H1 (cell line): ENCODE measurements at regions not wholly inside any gene's neighbourhood (a gene's known extent, or its start where the extent isn't known, plus 50 kb on each side); places are given as distances from the start of the nearest gene placed in this dataset.

ENCODE experiments used
- CTCF ChIA-PET: fragments of 300-600 bp; sonication (Branson Sonifier 250); formaldehyde crosslinking; loops from one replicate; lab custom pipeline; 2021; ENCODE audit not compliant: partially characterized antibody; lab: Charles Lee
- POLR2A ChIA-PET: fragments of 300-600 bp; sonication (Branson Sonifier 250); formaldehyde crosslinking; loops from one replicate; lab custom pipeline; 2021; ENCODE audit warnings: inconsistent platforms; ENCODE audit not compliant: partially characterized antibody; lab: Charles Lee
- DNase-seq, 2 experiments: peaks; one replicate each; pipeline versions ENCODE4 v3.0.0 to v3.0.0-alpha.2; 2010 to 2022; ENCODE audit warnings: low spot score in 2 of 2, low read depth in 1 of 2, mixed read lengths in 1 of 2
- FAIRE-seq: peaks from 2 replicates; lab custom pipeline; 2011; peaks lifted over from hg19 to GRCh38; lab: Jason Lieb, UNC
- H2AFZ ChIP-seq: 2 replicates; pipeline ENCODE4 v1.8.1; 2012; ENCODE audit warnings: low read length, inconsistent platforms
- H2AK5ac ChIP-seq: 2 replicates; pipeline ENCODE4 v1.6.1; 2013; ENCODE audit warnings: low read depth, low read length
- H2BK120ac ChIP-seq: replicated peaks from 2 replicates; pipeline ENCODE3; 2013; ENCODE audit warnings: low read depth, low read length, inconsistent platforms
- H2BK12ac ChIP-seq: 2 replicates; pipeline ENCODE4 v1.6.1; 2013; ENCODE audit warnings: low read depth, low read length
- H2BK15ac ChIP-seq: 2 replicates; pipeline ENCODE4 v1.6.1; 2013; ENCODE audit warnings: low read length
- H2BK20ac ChIP-seq: 2 replicates; pipeline ENCODE4 v1.6.1; 2013; ENCODE audit warnings: low read length
- H2BK5ac ChIP-seq: 2 replicates; pipeline ENCODE4 v1.6.1; 2013; ENCODE audit warnings: low read depth, low read length
- H3K14ac ChIP-seq: 2 replicates; pipeline ENCODE4 v1.6.1; 2013; ENCODE audit warnings: inconsistent platforms; ENCODE audit not compliant: insufficient read length
- H3K18ac ChIP-seq: 2 replicates; pipeline ENCODE4 v1.6.1; 2013; ENCODE audit warnings: low read length; ENCODE audit errors: extremely low read depth
- H3K23ac ChIP-seq: 2 replicates; pipeline ENCODE4 v1.6.1; 2013; ENCODE audit warnings: inconsistent platforms; ENCODE audit not compliant: insufficient read length
- H3K23me2 ChIP-seq: 2 replicates; pipeline ENCODE4 v1.6.1; 2013; ENCODE audit warnings: low read depth, low read length
- H3K27ac ChIP-seq: 2 replicates; pipeline ENCODE4 v1.6.1; 2011; ENCODE audit warnings: low read depth, low read length, inconsistent platforms
- H3K27me3 ChIP-seq, 4 experiments: replicated peaks in 1 of 4; 1 replicate in 1 of 4; 2 replicates in 3 of 4; pipeline versions ENCODE4 v1.6.1 to v1.8.1; 2011 to 2013; ENCODE audit warnings: low read length in 3 of 4, mild to moderate bottlenecking in 3 of 4, inconsistent platforms in 2 of 4, mixed read lengths in 2 of 4, moderate library complexity in 1 of 4; ENCODE audit not compliant: control insufficient read depth in 3 of 4, insufficient read depth in 3 of 4; ENCODE audit errors: extremely low read depth in 1 of 4
- H3K36me3 ChIP-seq, 4 experiments: 2 replicates each; pipeline versions ENCODE4 v1.6.1 to v1.8.1; 2011 to 2013; ENCODE audit warnings: mild to moderate bottlenecking in 4 of 4, low read length in 3 of 4, moderate library complexity in 2 of 4, control low read depth in 1 of 4, inconsistent platforms in 1 of 4; ENCODE audit not compliant: insufficient read depth in 4 of 4, control insufficient read depth in 2 of 4
- H3K4ac ChIP-seq: replicated peaks from 2 replicates; pipeline ENCODE3; 2013; ENCODE audit warnings: low read length, low read depth, mixed read lengths, inconsistent platforms; ENCODE audit not compliant: insufficient read length
- H3K4me1 ChIP-seq, 4 experiments: replicated peaks in 1 of 4; 1 replicate in 1 of 4; 2 replicates in 3 of 4; pipeline versions ENCODE4 v1.6.1 to v1.8.1; 2011 to 2013; ENCODE audit warnings: low read length in 3 of 4, inconsistent platforms in 2 of 4, mixed read lengths in 1 of 4; ENCODE audit not compliant: insufficient read depth in 4 of 4, control insufficient read depth in 3 of 4
- H3K4me2 ChIP-seq, 2 experiments: 2 replicates each; pipeline versions ENCODE4 v1.6.1 to v1.8.1; 2011 to 2013; ENCODE audit warnings: low read depth in 2 of 2, low read length in 2 of 2, control low read depth in 1 of 2, inconsistent platforms in 1 of 2, mild to moderate bottlenecking in 1 of 2; ENCODE audit not compliant: insufficient read depth in 1 of 2
- H3K4me3 ChIP-seq, 4 experiments: fragments of 200-600, 300-600 bp in 1 of 4; sonication (generic), shearing (Covaris generic), sonication (Bioruptor Twin) in 1 of 4; 2 replicates each; pipeline versions ENCODE4 v1.5.1 to v1.8.1; 2011 to 2016; ENCODE audit warnings: low read length in 4 of 4, low read depth in 3 of 4, control low read depth in 2 of 4, inconsistent platforms in 2 of 4, mild to moderate bottlenecking in 2 of 4, mixed read lengths in 1 of 4, moderate library complexity in 1 of 4; ENCODE audit not compliant: insufficient read depth in 2 of 4; ENCODE audit errors: extremely low read depth in 1 of 4
- H3K56ac ChIP-seq: replicated peaks from 2 replicates; pipeline ENCODE3; 2013; ENCODE audit warnings: low read depth, mild to moderate bottlenecking, mixed read lengths, low read length, inconsistent platforms; ENCODE audit not compliant: insufficient read length
- H3K79me1 ChIP-seq: 2 replicates; pipeline ENCODE4 v1.6.1; 2013; ENCODE audit warnings: low read depth, low read length, control low read depth
- H3K79me2 ChIP-seq, 2 experiments: 2 replicates each; pipeline versions ENCODE4 v1.6.1 to v1.8.1; 2012 to 2013; ENCODE audit warnings: low read length in 2 of 2, mild to moderate bottlenecking in 2 of 2, inconsistent platforms in 1 of 2; ENCODE audit not compliant: insufficient read depth in 2 of 2, control insufficient read depth in 1 of 2
- H3K9ac ChIP-seq, 4 experiments: replicated peaks in 1 of 4; 1 replicate in 1 of 4; 2 replicates in 3 of 4; pipeline versions ENCODE4 v1.6.1 to v1.8.1; 2011 to 2013; ENCODE audit warnings: low read depth in 3 of 4, low read length in 3 of 4, control low read depth in 2 of 4, mild to moderate bottlenecking in 2 of 4, moderate library complexity in 2 of 4, inconsistent platforms in 1 of 4; ENCODE audit errors: extremely low read depth in 1 of 4
- H3K9me3 ChIP-seq, 2 experiments: 2 replicates each; pipeline versions ENCODE4 v1.6.1 to v1.8.1; 2012 to 2013; ENCODE audit warnings: mild to moderate bottlenecking in 2 of 2, moderate library complexity in 2 of 2, control low read depth in 1 of 2, inconsistent platforms in 1 of 2, low read depth in 1 of 2, low read length in 1 of 2, mixed read lengths in 1 of 2; ENCODE audit not compliant: insufficient read depth in 2 of 2
- H4K20me1 ChIP-seq, 2 experiments: replicated peaks in 1 of 2; 2 replicates each; pipeline versions ENCODE3 to v1.8.1; 2011 to 2013; ENCODE audit warnings: inconsistent platforms in 2 of 2, low read length in 2 of 2, mild to moderate bottlenecking in 1 of 2; ENCODE audit not compliant: insufficient read depth in 2 of 2, control insufficient read depth in 1 of 2
- H4K5ac ChIP-seq: 2 replicates; pipeline ENCODE4 v1.6.1; 2013; ENCODE audit warnings: low read length, low read depth, mixed read lengths, inconsistent platforms; ENCODE audit not compliant: insufficient read length
- H4K8ac ChIP-seq: 2 replicates; pipeline ENCODE4 v1.8.0; 2013; ENCODE audit warnings: mild to moderate bottlenecking, moderate library complexity, low read length, inconsistent platforms; ENCODE audit not compliant: insufficient read depth; ENCODE audit errors: extremely low read depth
- H4K91ac ChIP-seq: replicated peaks from 2 replicates; pipeline ENCODE3; 2013; ENCODE audit warnings: low read length, mixed read lengths, inconsistent platforms; ENCODE audit not compliant: insufficient read length
- PHF8 ChIP-seq: fragments of 200-600 bp; sonication (generic); conservative IDR thresholded peaks from 2 replicates; pipeline ENCODE4 v1.7.1; 2012; ENCODE audit warnings: low read depth, mild to moderate bottlenecking, inconsistent platforms, low read length, moderate library complexity
- SP1 ChIP-seq: IDR thresholded peaks from 2 replicates; pipeline ENCODE4 v1.6.1; 2011; ENCODE audit warnings: low read depth, low read length
- SP2 ChIP-seq: IDR thresholded peaks from 2 replicates; pipeline ENCODE4 v1.6.1; 2012; ENCODE audit warnings: mild to moderate bottlenecking, low read length, inconsistent platforms
- SUZ12 ChIP-seq: fragments of 200-600 bp; sonication (generic); IDR thresholded peaks from 2 replicates; pipeline ENCODE4 v1.6.1; 2012; ENCODE audit warnings: mild to moderate bottlenecking, inconsistent platforms, low read length, moderate library complexity, mixed read lengths
- ZNF274 ChIP-seq: IDR thresholded peaks from 2 replicates; pipeline ENCODE4 v1.7.0; 2012; ENCODE audit warnings: low read length, borderline replicate concordance; ENCODE audit errors: extremely low read depth
- WGBS, 2 experiments: shearing (Covaris generic) in 1 of 2; methylation state at CpG; one replicate each; pipeline versions ENCODE4 v1.1.6 to v1.1.7; 2013 to 2015; ENCODE audit warnings: low lambda C conversion rate in 2 of 2, mixed read lengths in 2 of 2, inconsistent platforms in 1 of 2, low coverage in 1 of 2, missing lambda C conversion rate in 1 of 2; ENCODE audit not compliant: insufficient replicate concordance in 2 of 2, insufficient coverage in 1 of 2, insufficient read length in 1 of 2; ENCODE audit errors: extremely low coverage in 1 of 2, missing lambda C conversion rate in 1 of 2; 5-methylcytosine and 5-hydroxymethylcytosine counted together

- H2BK20ac ChIP-seq = no peak overlapping the region
- H3K18ac ChIP-seq = no peak overlapping the region
- ChIA-PET POLR2A (no interaction called here), CTCF (interaction anchor here (1.1 to 1.3 kb wide), 2 partner anchors 137 to 167 kb away, joined by 3 read pairs; no protein-coding TSS in a partner anchor)
- H3K9me3 ChIP-seq = no peaks in the 10 kb centered on the region
- no peak overlapping the region for H2AFZ ChIP-seq
- no peaks in the 10 kb centered on the region for H3K79me2 ChIP-seq
- H4K5ac ChIP-seq = no peak overlapping the region
- H3K4me2 ChIP-seq = no peak overlapping the region
- WGBS, 2 experiments = 86% methylated on average over 6 of the region's 6 CpGs; no CpG with 5 or more reads in 1 of the 2 experiments
- no peak overlapping the region for H2BK120ac ChIP-seq
- no peak overlapping the region for H2BK12ac ChIP-seq
- no peak overlapping the region for H2AK5ac ChIP-seq
- H3K23ac ChIP-seq = no peak overlapping the region
- FAIRE-seq (no peak), DNase-seq (peak in 1 of 2 experiments; percentile 47)
- no peak overlapping the region for H2BK15ac ChIP-seq
- H3K27me3 ChIP-seq = no peaks in the 10 kb centered on the region
- no peak overlapping the region for H3K9ac ChIP-seq
- H4K91ac ChIP-seq = no peak overlapping the region
- no peaks in the 10 kb centered on the region for H3K79me1 ChIP-seq
- no peak overlapping the region for H3K4me3 ChIP-seq
- H4K8ac ChIP-seq = no peak overlapping the region
- H3K27ac ChIP-seq = no peak overlapping the region
- no peak overlapping the region for H2BK5ac ChIP-seq
- H3K4ac ChIP-seq = no peak overlapping the region
- TF ChIP-seq PHF8 = no peak
- TF ChIP-seq SUZ12 = no peak
- no peak for TF ChIP-seq SP1
- no peak for TF ChIP-seq SP2
- no peak for TF ChIP-seq ZNF274
- H3K4me1 ChIP-seq = no peaks in the 10 kb centered on the region
- no peak overlapping the region for H3K56ac ChIP-seq
- H3K36me3 ChIP-seq = no peaks in the 10 kb centered on the region
- H3K23me2 ChIP-seq = no peaks in the 10 kb centered on the region
- no peaks in the 10 kb centered on the region for H4K20me1 ChIP-seq
- no peak overlapping the region for H3K14ac ChIP-seq
Observed at GRCh38 chr13:107512551-107512950, 702.8 kb downstream of the LIG4 start.
